GM12872 (cell line): ENCODE measurements at regions not wholly inside any gene's neighbourhood (a gene's known extent, or its start where the extent isn't known, plus 50 kb on each side); places are given as distances from the start of the nearest gene placed in this dataset.

Experiments used
- CTCF ChIP-seq: IDR thresholded peaks from 3 replicates; pipeline ENCODE4 v1.5.1; 2011; ENCODE audit warnings: low read depth, mild to moderate bottlenecking, low read length, moderate library complexity; ENCODE audit not compliant: insufficient read depth

- TF ChIP-seq CTCF, result no peak
Observed at GRCh38 chr5:162282191-162282590, 214.6 kb downstream of the GABRG2 start.

DNA sequence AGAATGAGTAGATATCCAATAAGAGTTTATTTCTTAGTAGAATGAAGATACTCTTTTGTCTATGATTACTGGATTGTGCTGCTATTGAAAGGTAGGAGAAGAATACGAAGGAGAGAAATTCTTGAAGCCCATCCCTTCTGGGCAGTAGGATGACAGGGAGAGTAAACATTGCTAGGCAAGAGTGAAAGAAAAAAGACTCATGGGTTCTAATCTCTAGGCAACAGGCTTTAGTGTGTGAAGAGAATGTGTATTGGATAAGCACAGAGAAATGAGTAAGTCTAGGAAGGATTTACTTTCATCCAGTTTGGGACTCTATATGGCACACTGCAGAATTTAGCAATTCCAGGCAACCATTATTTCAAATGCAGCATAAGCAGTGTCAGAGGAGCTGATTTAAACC lies 216.0 kb downstream of the GABRG2 start:
- TF ChIP-seq CTCF, result no peak

DNA sequence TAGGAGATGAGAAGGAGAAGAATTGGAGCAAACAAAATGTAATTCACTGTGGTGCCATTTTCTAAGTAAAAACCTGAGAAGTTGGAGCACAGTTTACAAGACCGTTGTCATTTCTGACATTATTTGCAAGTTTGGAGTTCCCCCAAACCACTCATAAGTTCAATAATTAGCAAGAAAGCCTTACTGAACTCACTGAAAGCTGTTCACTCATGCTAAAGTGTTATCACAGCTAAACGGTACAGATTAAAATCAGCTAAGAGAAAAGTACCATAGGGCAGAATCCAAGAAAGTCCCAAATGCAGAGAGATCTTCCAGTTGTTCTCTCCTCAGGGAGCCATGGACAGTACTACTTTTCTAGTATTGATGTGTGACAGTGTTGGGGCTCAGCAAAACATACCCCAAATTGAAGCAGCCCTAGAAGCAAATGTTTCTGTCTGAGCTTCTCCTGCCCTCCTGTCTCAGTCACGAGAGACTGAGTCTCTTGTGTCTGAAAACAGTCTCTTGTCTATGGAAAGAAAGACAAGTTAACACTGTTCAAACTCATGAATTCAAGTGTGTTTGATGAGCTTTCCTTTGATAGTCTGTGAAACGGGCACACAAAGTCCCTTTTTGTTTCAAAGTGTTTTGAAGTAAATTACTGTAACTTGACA lies 221.2 kb downstream of the GABRG2 start:
- no peak for TF ChIP-seq CTCF

DNA sequence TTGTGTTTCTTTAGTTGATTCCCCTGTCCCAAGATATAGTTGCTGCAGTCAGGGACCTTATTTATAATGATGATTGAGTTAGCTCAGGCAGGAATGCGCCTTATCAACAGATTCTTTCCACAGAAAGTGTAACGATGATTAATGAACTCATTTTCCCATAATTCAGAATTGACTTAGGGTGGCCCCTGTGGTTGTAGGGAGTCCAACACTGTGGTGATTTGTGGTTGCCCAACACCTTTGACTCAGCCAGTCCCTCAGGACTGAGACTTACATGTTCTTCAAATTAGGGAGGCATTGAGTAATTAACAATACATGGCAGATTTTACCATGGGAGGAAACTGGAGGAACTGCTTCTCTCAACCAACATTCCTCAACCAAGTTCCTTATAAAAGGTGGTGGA lies 221.9 kb downstream of the GABRG2 start:
- no peak for TF ChIP-seq CTCF

- TF ChIP-seq CTCF, result no peak
Observed at GRCh38 chr5:162299793-162300192, 232.2 kb downstream of the GABRG2 start.

DNA sequence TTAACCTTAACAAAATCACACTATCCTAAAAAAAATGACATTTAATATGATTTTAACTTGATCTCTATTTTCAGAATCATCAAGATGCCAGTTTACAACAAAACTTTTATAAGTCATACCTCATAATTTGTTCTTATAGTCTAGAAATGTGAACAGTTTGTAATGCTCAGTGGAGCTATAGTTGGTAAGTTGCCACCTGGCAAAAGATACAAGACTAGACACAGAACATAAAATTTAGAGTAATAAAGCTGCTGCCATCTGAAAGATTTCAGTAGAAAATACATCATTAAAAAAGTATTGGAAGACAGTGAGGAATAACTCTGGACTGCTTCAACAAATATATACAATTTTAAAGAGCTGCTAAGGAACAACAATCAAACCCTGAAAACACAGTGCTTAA lies 233.8 kb downstream of the GABRG2 start:
- no peak for TF ChIP-seq CTCF

DNA sequence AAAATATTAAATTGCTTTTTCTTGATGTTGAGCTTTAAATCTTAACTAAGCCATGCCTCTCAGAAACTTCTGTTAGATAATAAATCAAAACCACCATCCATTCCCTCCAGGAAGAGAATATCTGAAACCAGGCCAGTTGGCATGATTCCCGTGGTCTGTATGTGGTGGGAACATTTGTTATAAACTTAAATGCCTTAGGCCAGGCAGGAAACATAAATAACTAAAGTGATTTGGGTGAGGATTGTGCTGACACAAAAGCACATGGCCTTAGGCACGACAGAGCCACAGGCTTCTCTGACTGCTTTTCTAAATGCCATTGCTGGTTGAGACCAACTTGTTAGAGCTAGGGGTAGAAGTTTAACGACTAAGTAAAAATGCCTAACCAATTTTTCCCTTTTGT lies 255.9 kb downstream of the GABRG2 start:
- TF ChIP-seq CTCF, result no peak

DNA sequence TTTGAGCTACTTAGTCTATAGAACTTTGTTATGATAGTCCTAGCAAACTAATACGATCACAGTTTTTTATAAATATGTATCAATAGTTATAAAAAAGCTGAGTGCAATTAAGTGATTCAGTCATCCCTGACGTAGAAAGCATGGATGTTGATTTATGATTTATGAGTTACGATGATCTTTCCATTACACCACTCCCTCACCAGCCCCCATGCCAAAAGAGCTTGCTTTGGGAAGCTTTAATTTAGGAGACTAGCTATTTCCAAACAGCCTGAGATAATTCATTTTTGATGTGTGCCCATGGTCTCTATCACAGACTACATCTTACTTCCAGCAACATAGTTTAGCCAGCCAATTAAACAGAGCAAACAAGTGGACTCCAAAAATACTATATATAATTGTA lies 256.8 kb downstream of the GABRG2 start:
- TF ChIP-seq CTCF, result no peak
